ENCODE measurements at regions not wholly inside any gene's neighbourhood (a gene's known extent, or its start where the extent isn't known, plus 50 kb on each side); places are given as distances from the start of the nearest gene placed in this dataset.

DNA sequence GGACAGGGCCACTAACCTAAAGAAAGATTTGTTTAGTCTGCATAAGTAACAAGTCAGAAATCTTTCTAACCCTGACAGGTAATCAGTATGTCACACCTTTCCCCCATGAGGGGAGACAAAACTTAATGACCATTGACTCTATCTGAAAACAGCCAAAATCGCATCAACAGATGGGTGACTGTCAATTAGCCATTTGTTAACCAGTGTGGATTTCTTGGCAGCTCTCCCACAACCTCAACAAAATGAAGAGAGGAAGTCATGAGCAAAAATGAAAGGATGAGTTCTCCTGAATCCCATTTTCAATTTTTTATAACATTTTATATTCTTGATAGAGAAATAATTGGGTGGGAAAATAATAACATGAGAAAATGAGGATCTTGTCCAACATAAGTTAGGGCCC lies 84.6 kb upstream of the SNX2 start:
- DNase-seq (ENCODE audit: low read depth in 1 of 2, low spot score in 1 of 2), result no peak
- TF ChIP-seq GABPA (IDR thresholded peaks at IDR 0.05; ENCODE audit: low read depth), result no peak
- TF ChIP-seq SPI1 (IDR thresholded peaks at IDR 0.05; ENCODE audit: borderline replicate concordance, low read depth), result no peak
- no peak for TF ChIP-seq REST (IDR thresholded peaks at IDR 0.05; ENCODE audit: insufficient replicate concordance, low read depth)
- no peak for TF ChIP-seq POLR2AphosphoS5 (IDR thresholded peaks at IDR 0.05; ENCODE audit: low read depth)
- TF ChIP-seq CTCF (IDR thresholded peaks at IDR 0.05; ENCODE audit: insufficient read depth, low read length), result no peak
- no peaks in the 10 kb centered on the region for H3K27me3 ChIP-seq (ENCODE audit: insufficient read depth, poor library complexity, severe bottlenecking)

DNA sequence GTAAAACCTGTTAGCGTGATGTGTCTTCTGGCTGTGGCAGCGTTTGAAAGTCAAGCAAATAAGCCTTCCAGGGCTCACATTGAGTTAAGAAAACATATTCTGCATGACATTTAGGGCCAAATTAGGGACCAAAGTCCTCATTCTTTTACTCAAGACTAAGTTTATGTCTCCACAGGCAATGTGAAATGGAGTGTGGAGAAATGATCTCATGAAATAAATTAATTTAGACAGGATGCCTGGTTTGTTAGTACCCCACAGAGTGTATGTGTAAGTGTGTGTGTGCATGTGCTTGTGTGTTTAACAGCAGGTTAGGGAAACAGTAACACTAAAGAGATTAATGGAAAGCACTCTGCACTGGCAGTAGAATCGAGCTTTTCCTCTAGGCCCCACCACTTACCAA lies 82.9 kb upstream of the SNX2 start:
- no peak overlapping the region for H3K27ac ChIP-seq (replicated peaks)

More for the DNA sequence above, 84.6 kb upstream of the SNX2 start:
- Histone ChIP-seq H3K27ac (replicated peaks) (no peak overlapping the region), H3K4me3 (replicated peaks; ENCODE audit: insufficient read depth, low read length) (no peak overlapping the region)

GRCh38 chr5:122693963-122694362 lies 80.9 kb upstream of the SNX2 start:
- TF ChIP-seq REST (IDR thresholded peaks at IDR 0.05; ENCODE audit: insufficient replicate concordance, low read depth) (no peak), CTCF (IDR thresholded peaks at IDR 0.05; ENCODE audit: insufficient read depth, low read length) (no peak), GABPA (IDR thresholded peaks at IDR 0.05; ENCODE audit: low read depth) (no peak), SPI1 (IDR thresholded peaks at IDR 0.05; ENCODE audit: borderline replicate concordance, low read depth) (no peak), POLR2AphosphoS5 (IDR thresholded peaks at IDR 0.05; ENCODE audit: low read depth) (no peak)
- Histone ChIP-seq H3K27me3 (ENCODE audit: insufficient read depth, poor library complexity, severe bottlenecking) (no peaks in the 10 kb centered on the region), H3K4me3 (replicated peaks; ENCODE audit: insufficient read depth, low read length) (no peak overlapping the region), H3K27ac (replicated peaks) (no peak overlapping the region)
- DNase-seq (ENCODE audit: low read depth in 1 of 2, low spot score in 1 of 2), result no peak

More for the DNA sequence above, 82.9 kb upstream of the SNX2 start:
- no peak for TF ChIP-seq GABPA (IDR thresholded peaks at IDR 0.05; ENCODE audit: low read depth)
- TF ChIP-seq SPI1 (IDR thresholded peaks at IDR 0.05; ENCODE audit: borderline replicate concordance, low read depth), result no peak
- no peak for TF ChIP-seq POLR2AphosphoS5 (IDR thresholded peaks at IDR 0.05; ENCODE audit: low read depth)
- no peak for TF ChIP-seq CTCF (IDR thresholded peaks at IDR 0.05; ENCODE audit: insufficient read depth, low read length)
- no peak for TF ChIP-seq REST (IDR thresholded peaks at IDR 0.05; ENCODE audit: insufficient replicate concordance, low read depth)
- DNase-seq (ENCODE audit: low read depth in 1 of 2, low spot score in 1 of 2), result no peak
- H3K27me3 ChIP-seq (ENCODE audit: insufficient read depth, poor library complexity, severe bottlenecking), result no peaks in the 10 kb centered on the region
- H3K4me3 ChIP-seq (replicated peaks; ENCODE audit: insufficient read depth, low read length), result no peak overlapping the region
